NCI-H526 treated with DMSO at 0.1 percent for 48 hours (cell line): ENCODE measurements at regions not wholly inside any gene's neighbourhood (a gene's known extent, or its start where the extent isn't known, plus 50 kb on each side); places are given as distances from the start of the nearest gene placed in this dataset.
"Not testable (repeated sequence)": the region's sequence is repeated elsewhere in the genome, so short reads cannot be mapped to it uniquely, and the experiment has no call there.

Experiments
- DNase-seq: peaks from one replicate; lab custom pipeline; 2025; lab: John Stamatoyannopoulos, UW

GRCh38 chr17:52892334-52892733 lies 733.8 kb upstream of the CA10 start:
- no peak for DNase-seq

GRCh38 chr17:52885882-52886281 lies 727.4 kb upstream of the CA10 start:
- DNase-seq: no peak

- DNase-seq: not testable (repeated sequence)
Observed at GRCh38 chr17:52883907-52884491, 725.5 kb upstream of the CA10 start.

GRCh38 chr17:52846767-52847166 lies 688.3 kb upstream of the CA10 start:
- DNase-seq: not testable (repeated sequence)

- no peak for DNase-seq
Observed at GRCh38 chr17:52841971-52842370, 683.5 kb upstream of the CA10 start.

- DNase-seq: no peak
Observed at GRCh38 chr17:52837492-52837891, 679.0 kb upstream of the CA10 start.

GRCh38 chr17:52831536-52831935 lies 673.0 kb upstream of the CA10 start:
- DNase-seq: no peak

GRCh38 chr17:52828621-52829020 lies 670.1 kb upstream of the CA10 start:
- no peak for DNase-seq

- DNase-seq: no peak
Observed at GRCh38 chr17:52827526-52827925, 669.0 kb upstream of the CA10 start.

GRCh38 chr17:52824542-52824941 lies 666.0 kb upstream of the CA10 start:
- DNase-seq: no peak

- DNase-seq: no peak
Observed at GRCh38 chr17:52823155-52823554, 664.6 kb upstream of the CA10 start.

- DNase-seq: no peak
Observed at GRCh38 chr17:52790359-52790955, 631.9 kb upstream of the CA10 start.

- DNase-seq: no peak
Observed at GRCh38 chr17:52789829-52790228, 631.3 kb upstream of the CA10 start.

- DNase-seq: no peak
Observed at GRCh38 chr17:52776234-52776633, 617.7 kb upstream of the CA10 start.

GRCh38 chr17:52762794-52763167 lies 604.3 kb upstream of the CA10 start:
- DNase-seq: no peak

GRCh38 chr17:52762147-52762793 lies 603.8 kb upstream of the CA10 start:
- DNase-seq: no peak

- DNase-seq: no peak
Observed at GRCh38 chr17:52759864-52760263, 601.4 kb upstream of the CA10 start.

- no peak for DNase-seq
Observed at GRCh38 chr17:52758481-52758880, 600.0 kb upstream of the CA10 start.

GRCh38 chr17:52756746-52757145 lies 598.2 kb upstream of the CA10 start:
- DNase-seq: no peak

GRCh38 chr17:52754838-52755237 lies 596.3 kb upstream of the CA10 start:
- DNase-seq: no peak

- no peak for DNase-seq
Observed at GRCh38 chr17:52751051-52751450, 592.5 kb upstream of the CA10 start.

GRCh38 chr17:52744179-52744578 lies 585.7 kb upstream of the CA10 start:
- no peak for DNase-seq

GRCh38 chr17:52740006-52740405 lies 581.5 kb upstream of the CA10 start:
- no peak for DNase-seq

- no peak for DNase-seq
Observed at GRCh38 chr17:52738791-52739190, 580.3 kb upstream of the CA10 start.
